GM12864 (cell line): ENCODE measurements at regions not wholly inside any gene's neighbourhood (a gene's known extent, or its start where the extent isn't known, plus 50 kb on each side); places are given as distances from the start of the nearest gene placed in this dataset.

Experiments
- DNase-seq: peaks from one replicate; pipeline ENCODE4 v3.0.0-alpha.2; 2011; ENCODE audit warnings: low read depth
- H3K4me3 ChIP-seq: 2 replicates; pipeline ENCODE4 v1.5.1; 2011; ENCODE audit warnings: mild to moderate bottlenecking, low read depth, low read length, control low read depth
- CTCF ChIP-seq: IDR thresholded peaks from 2 replicates; pipeline ENCODE4 v1.5.1; 2011; ENCODE audit warnings: low read depth, mild to moderate bottlenecking, moderate library complexity, low read length, control low read depth, inconsistent platforms; ENCODE audit errors: missing control alignments

DNA sequence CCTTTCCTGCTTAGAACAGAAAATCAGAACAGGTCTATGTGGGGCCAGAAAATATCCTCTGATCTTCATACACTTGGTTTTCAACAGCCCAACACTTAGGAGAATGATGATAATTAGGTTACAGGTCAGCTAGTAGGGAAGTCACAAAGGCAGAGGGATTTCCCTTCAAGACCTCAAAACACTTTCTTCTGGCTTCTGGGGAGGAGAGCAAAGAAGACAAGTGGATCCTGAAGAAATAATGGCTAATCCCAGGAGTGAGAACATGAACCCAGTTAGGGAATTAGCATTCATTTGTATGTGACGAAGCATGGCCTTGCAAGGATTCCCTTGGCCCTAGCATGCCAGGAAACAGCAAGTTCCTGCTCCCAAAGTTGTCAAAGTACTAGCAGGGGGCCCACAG is 223.3 kb downstream of the BCAT1 start:
- TF ChIP-seq CTCF = no peak
- no peak overlapping the region for H3K4me3 ChIP-seq
- no peak for DNase-seq

DNA sequence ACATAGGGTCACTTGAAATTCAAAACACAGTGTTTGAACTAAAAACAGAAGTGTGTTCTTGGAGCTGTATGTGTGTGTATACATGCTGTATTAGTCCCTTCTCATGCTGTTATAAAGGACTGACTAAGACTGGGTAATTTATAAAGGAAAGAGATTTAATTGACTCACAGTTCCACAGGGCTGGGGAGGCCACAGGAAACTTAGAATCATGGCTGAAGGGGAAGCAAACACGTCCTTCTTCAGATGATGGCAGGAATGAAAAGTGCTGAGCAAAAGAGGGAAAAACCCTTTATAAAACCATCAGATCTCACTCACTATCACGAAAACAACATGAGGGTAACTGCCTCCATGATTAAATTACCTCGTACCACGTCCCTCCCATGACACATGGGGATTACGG is 224.1 kb downstream of the BCAT1 start:
- no peak for TF ChIP-seq CTCF
- DNase-seq = no peak

GRCh38 chr12:24723759-24724158 is 225.1 kb downstream of the BCAT1 start:
- TF ChIP-seq CTCF = no peak
- H3K4me3 ChIP-seq = no peak overlapping the region
- no peak for DNase-seq

More for the DNA sequence above, 224.1 kb downstream of the BCAT1 start:
- no peak overlapping the region for H3K4me3 ChIP-seq

- no peak for TF ChIP-seq CTCF
- no peak for DNase-seq
Observed at GRCh38 chr12:24721191-24721590, 227.7 kb downstream of the BCAT1 start.

GRCh38 chr12:24719293-24719721 is 229.6 kb downstream of the BCAT1 start:
- no peak for DNase-seq
- no peak for TF ChIP-seq CTCF
- H3K4me3 ChIP-seq = no peak overlapping the region

More at GRCh38 chr12:24721191-24721590, 227.7 kb downstream of the BCAT1 start:
- H3K4me3 ChIP-seq = no peak overlapping the region

GRCh38 chr12:24718617-24719016 is 230.3 kb downstream of the BCAT1 start:
- no peak for TF ChIP-seq CTCF
- DNase-seq = no peak
- no peak overlapping the region for H3K4me3 ChIP-seq

GRCh38 chr12:24714237-24714636 is 234.7 kb downstream of the BCAT1 start:
- DNase-seq = no peak
- TF ChIP-seq CTCF = no peak
- no peak overlapping the region for H3K4me3 ChIP-seq
